RWPE1 (cell line): ENCODE measurements at regions not wholly inside any gene's neighbourhood (a gene's known extent, or its start where the extent isn't known, plus 50 kb on each side); places are given as distances from the start of the nearest gene placed in this dataset.

ENCODE experiments used
- CTCF ChIA-PET: fragments of 350-600 bp; sonication (Branson Sonifier 250); formaldehyde crosslinking; extraction: SDS; loops from one replicate; lab custom pipeline; 2021; lab: Yijun Ruan, JAX
- POLR2A ChIA-PET: fragments of 400-600 bp; formaldehyde crosslinking; extraction: SDS; loops from one replicate; lab custom pipeline; 2020; ENCODE audit warnings: antibody characterized with exemption; ENCODE audit not compliant: low non-redundant PET; lab: Yijun Ruan, JAX
- DNase-seq: peaks from one replicate; pipeline ENCODE4 v3.0.0; 2012; ENCODE audit warnings: low spot score
- H3K27ac ChIP-seq: fragments of 450-650 bp; 2 replicates; pipeline ENCODE4 v1.5.1; 2017
- CTCF ChIP-seq: fragments of 450-650 bp; conservative IDR thresholded peaks from 2 replicates; pipeline ENCODE4 v1.5.1; 2017; ENCODE audit warnings: low read depth, mild to moderate bottlenecking

DNA sequence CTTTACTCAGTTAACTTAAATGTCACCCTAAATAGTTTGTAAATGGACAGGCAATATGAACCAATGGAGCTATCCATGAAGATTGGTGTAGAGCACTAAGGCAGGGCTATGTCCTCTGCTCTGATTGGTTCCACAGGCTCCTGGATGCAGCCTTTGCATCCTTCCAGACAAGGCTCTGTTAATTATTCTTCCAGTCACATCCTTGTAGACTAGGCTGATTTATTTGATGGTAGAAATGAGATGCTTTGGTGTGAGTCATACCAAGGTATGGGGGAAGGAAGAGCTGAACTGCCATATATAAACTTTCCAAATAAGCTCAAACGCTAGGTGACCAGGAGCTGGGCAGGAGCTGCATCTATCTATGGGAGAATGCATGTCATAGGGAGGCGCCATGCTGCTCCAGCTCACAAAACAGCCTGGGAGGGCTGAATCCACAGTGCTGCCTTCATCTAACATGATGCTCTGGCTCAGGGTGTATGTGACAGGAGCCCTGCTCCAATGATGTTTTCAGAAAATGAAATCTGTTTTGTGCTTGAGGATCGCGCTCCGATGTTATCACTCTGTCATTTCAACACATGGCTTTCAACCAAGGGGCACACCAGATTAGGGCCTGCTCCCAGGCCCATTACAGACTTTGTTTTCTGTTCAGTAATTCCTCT lies 818.0 kb upstream of the ZNF608 start:
- ChIA-PET POLR2A (no interaction called here), CTCF (no interaction called here)
- no peak for DNase-seq
- no peak overlapping the region for H3K27ac ChIP-seq
- TF ChIP-seq CTCF: no peak

- TF ChIP-seq CTCF: no peak
- H3K27ac ChIP-seq: no peak overlapping the region
- DNase-seq: no peak
- POLR2A ChIA-PET: interaction anchor here (0.6 kb wide), 1 partner anchor 17 kb away, joined by 7 read pairs; no protein-coding TSS in a partner anchor
- CTCF ChIA-PET: no interaction called here
These were observed 828.1 kb upstream of the ZNF608 start for GRCh38 chr5:125574491-125575044.

GRCh38 chr5:125575171-125575890 lies 828.9 kb upstream of the ZNF608 start:
- ChIA-PET CTCF (interaction anchor here (0.6 kb wide), 1 partner anchor 114 kb away, joined by 3 read pairs; no protein-coding TSS in a partner anchor), POLR2A (no interaction called here)
- no peak for TF ChIP-seq CTCF
- DNase-seq: no peak
- H3K27ac ChIP-seq: no peak overlapping the region

DNA sequence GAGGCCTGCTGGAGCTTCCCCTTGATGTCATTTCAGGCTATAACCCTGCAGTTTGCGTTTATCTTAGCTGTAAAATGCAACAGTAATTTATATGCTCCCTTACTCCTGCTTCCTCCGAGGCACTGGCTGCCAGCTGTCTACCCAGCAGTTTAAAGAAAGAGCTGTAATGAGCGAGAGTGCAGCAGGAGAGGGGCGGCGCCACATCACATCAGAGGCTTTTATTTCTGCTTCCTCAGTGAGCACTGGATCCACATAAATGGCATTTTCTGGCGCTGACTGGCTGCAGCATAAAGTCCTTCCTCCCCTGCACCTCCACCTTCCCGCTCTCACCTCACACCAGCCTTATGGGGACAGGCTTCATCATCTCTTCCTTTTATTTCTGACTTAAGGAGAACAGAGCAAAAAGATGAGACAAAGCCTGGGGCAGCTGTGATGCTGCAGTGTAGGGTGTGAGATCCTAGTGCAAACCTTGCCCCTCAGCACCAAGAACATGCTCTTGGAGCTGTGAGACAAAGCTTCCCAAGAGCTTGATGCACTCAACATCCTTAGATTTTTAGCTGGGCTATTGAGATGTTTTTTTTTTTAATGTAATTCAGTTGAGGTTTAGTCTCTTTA lies 829.6 kb upstream of the ZNF608 start:
- no peak for TF ChIP-seq CTCF
- no peak for DNase-seq
- CTCF ChIA-PET: interaction anchor here (0.7 kb wide), 1 partner anchor 61 kb away, joined by 3 read pairs; no protein-coding TSS in a partner anchor
- no peak overlapping the region for H3K27ac ChIP-seq
- POLR2A ChIA-PET: no interaction called here

DNA sequence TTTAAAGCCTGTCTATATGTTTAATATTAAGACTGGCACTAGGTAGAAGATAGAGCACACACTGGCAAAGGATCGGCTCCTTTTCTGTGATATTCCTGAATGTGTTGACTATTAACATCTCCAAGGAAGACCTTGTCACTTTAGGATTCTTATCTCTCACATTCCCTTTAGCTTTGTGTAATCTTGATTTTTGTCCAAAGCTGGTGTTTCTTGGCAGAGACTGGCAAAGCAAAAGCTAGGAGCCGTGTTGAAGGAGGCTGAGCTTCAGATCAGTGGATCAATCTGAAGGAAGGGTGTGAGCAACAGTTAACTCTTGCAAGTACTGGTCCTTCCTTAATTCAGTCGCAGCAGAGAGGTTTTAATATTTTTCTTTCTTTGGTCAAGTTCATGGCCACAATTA lies 830.4 kb upstream of the ZNF608 start:
- CTCF ChIA-PET: interaction anchor here (0.7 kb wide), 1 partner anchor 62 kb away, joined by 3 read pairs; no protein-coding TSS in a partner anchor
- POLR2A ChIA-PET: no interaction called here
- DNase-seq: no peak
- no peak for TF ChIP-seq CTCF
- H3K27ac ChIP-seq: no peak overlapping the region

DNA sequence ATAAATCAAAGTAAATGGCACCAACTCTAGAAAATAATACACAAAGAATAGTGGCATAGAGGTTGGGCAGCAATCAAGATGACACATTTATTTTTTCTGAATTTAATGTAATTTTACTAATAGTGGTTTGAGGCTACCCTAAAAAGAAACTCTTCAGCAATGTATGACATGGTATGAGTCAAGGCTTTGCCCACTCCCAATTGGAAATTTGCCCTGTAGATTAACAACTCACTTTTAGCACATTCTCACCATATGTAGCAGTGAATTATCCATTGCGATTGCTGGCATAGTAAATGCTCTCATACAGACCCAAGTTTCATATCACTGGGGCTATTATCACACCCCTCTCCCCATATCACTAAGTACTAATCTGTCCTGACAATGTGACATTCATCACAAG lies 832.1 kb upstream of the ZNF608 start:
- CTCF ChIA-PET: no interaction called here
- POLR2A ChIA-PET: no interaction called here
- no peak overlapping the region for H3K27ac ChIP-seq
- no peak for TF ChIP-seq CTCF
- DNase-seq: no peak
